HEK293 (cell line): ENCODE measurements at regions not wholly inside any gene's neighbourhood (a gene's known extent, or its start where the extent isn't known, plus 50 kb on each side); places are given as distances from the start of the nearest gene placed in this dataset.

Source experiments
- MEIS1 ChIP-seq: sonication (generic); formaldehyde crosslinking; IDR thresholded peaks from 2 replicates; pipeline ENCODE4 v1.8.1; 2022; ENCODE audit warnings: missing genetic modification reagents, mild to moderate bottlenecking, borderline replicate concordance
- PBX3 ChIP-seq: sonication (generic); formaldehyde crosslinking; IDR thresholded peaks from 2 replicates; pipeline ENCODE4 v1.8.1; 2022; ENCODE audit warnings: mild to moderate bottlenecking, moderate library complexity, missing genetic modification reagents
- YY1 ChIP-seq: fragments of 450-650 bp; formaldehyde crosslinking; IDR thresholded peaks from 2 replicates; pipeline ENCODE4 v1.5.1; 2018; ENCODE audit warnings: missing biosample characterization, missing genetic modification characterization
- ZNF184 ChIP-seq: fragments of 450-650 bp; IDR thresholded peaks from 2 replicates; pipeline ENCODE4 v1.5.1; 2018; ENCODE audit warnings: missing biosample characterization, mild to moderate bottlenecking, missing genetic modification characterization
- ZNF266 ChIP-seq: fragments of 450-650 bp; formaldehyde crosslinking; IDR thresholded peaks from 2 replicates; pipeline ENCODE4 v1.5.1; 2016; ENCODE audit warnings: missing biosample characterization, missing genetic modification characterization, low read depth
- ZNF521 ChIP-seq: fragments of 450-650 bp; formaldehyde crosslinking; IDR thresholded peaks from 2 replicates; pipeline ENCODE4 v1.5.1; 2017; ENCODE audit warnings: missing biosample characterization, mild to moderate bottlenecking, missing genetic modification characterization
- ZNF664 ChIP-seq: fragments of 450-650 bp; formaldehyde crosslinking; IDR thresholded peaks from 2 replicates; pipeline ENCODE4 v1.5.1; 2016; ENCODE audit warnings: missing biosample characterization, missing genetic modification characterization
- ZSCAN18 ChIP-seq: fragments of 450-650 bp; formaldehyde crosslinking; IDR thresholded peaks from 2 replicates; pipeline ENCODE4 v1.5.1; 2016; ENCODE audit warnings: missing biosample characterization, missing genetic modification characterization
- ZSCAN23 ChIP-seq: fragments of 450-650 bp; formaldehyde crosslinking; IDR thresholded peaks from 2 replicates; pipeline ENCODE4 v1.5.1; 2016; ENCODE audit warnings: missing biosample characterization, missing genetic modification characterization
- TF ChIP-seq, protein P1 (sequence below): fragments of 450-650 bp; formaldehyde crosslinking; IDR thresholded peaks from 2 replicates; pipeline ENCODE4 v1.5.1; 2016; ENCODE audit warnings: missing biosample characterization, missing genetic modification characterization
- TF ChIP-seq, protein P2 (sequence below): fragments of 450-650 bp; IDR thresholded peaks from 2 replicates; pipeline ENCODE4 v1.5.1; 2018; ENCODE audit warnings: missing biosample characterization, mild to moderate bottlenecking, missing genetic modification characterization
- TF ChIP-seq, protein P3 (sequence below): fragments of 450-650 bp; formaldehyde crosslinking; IDR thresholded peaks from 2 replicates; pipeline ENCODE4 v1.5.1; 2016; ENCODE audit warnings: missing biosample characterization, missing genetic modification characterization

- TF ChIP-seq ZSCAN18 (tag by site-specific recombination) = no peak
- TF ChIP-seq, protein P1, sequence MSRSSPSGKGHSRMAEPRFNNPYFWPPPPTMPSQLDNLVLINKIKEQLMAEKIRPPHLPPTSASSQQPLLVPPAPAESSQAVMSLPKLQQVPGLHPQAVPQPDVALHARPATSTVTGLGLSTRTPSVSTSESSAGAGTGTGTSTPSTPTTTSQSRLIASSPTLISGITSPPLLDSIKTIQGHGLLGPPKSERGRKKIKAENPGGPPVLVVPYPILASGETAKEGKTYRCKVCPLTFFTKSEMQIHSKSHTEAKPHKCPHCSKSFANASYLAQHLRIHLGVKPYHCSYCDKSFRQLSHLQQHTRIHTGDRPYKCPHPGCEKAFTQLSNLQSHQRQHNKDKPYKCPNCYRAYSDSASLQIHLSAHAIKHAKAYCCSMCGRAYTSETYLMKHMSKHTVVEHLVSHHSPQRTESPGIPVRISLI (tag by site-specific recombination) = no peak
- TF ChIP-seq, protein P2, sequence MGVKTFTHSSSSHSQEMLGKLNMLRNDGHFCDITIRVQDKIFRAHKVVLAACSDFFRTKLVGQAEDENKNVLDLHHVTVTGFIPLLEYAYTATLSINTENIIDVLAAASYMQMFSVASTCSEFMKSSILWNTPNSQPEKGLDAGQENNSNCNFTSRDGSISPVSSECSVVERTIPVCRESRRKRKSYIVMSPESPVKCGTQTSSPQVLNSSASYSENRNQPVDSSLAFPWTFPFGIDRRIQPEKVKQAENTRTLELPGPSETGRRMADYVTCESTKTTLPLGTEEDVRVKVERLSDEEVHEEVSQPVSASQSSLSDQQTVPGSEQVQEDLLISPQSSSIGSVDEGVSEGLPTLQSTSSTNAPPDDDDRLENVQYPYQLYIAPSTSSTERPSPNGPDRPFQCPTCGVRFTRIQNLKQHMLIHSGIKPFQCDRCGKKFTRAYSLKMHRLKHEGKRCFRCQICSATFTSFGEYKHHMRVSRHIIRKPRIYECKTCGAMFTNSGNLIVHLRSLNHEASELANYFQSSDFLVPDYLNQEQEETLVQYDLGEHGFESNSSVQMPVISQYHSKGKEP = no peak
- no peak for TF ChIP-seq ZNF664
- TF ChIP-seq, protein P3, sequence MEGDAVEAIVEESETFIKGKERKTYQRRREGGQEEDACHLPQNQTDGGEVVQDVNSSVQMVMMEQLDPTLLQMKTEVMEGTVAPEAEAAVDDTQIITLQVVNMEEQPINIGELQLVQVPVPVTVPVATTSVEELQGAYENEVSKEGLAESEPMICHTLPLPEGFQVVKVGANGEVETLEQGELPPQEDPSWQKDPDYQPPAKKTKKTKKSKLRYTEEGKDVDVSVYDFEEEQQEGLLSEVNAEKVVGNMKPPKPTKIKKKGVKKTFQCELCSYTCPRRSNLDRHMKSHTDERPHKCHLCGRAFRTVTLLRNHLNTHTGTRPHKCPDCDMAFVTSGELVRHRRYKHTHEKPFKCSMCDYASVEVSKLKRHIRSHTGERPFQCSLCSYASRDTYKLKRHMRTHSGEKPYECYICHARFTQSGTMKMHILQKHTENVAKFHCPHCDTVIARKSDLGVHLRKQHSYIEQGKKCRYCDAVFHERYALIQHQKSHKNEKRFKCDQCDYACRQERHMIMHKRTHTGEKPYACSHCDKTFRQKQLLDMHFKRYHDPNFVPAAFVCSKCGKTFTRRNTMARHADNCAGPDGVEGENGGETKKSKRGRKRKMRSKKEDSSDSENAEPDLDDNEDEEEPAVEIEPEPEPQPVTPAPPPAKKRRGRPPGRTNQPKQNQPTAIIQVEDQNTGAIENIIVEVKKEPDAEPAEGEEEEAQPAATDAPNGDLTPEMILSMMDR (tag by site-specific recombination) = no peak
- no peak for TF ChIP-seq ZSCAN23
- TF ChIP-seq PBX3 = no peak
- TF ChIP-seq MEIS1 (CRISPR knock-in tag) = no peak
- no peak for TF ChIP-seq ZNF266
- TF ChIP-seq YY1 (tag by site-specific recombination) = no peak
- no peak for TF ChIP-seq ZNF184 (tag by site-specific recombination)
- TF ChIP-seq ZNF521 (tag by site-specific recombination) = no peak
These were observed 183.2 kb upstream of the NR2F2 start for GRCh38 chr15:96147267-96147666.
